BLaER1 treated with 17β-estradiol and CSF1 and Interleukin-3, amounts not matched to agents 10 nM and 100 nM (cell line): ENCODE measurements at regions not wholly inside any gene's neighbourhood (a gene's known extent, or its start where the extent isn't known, plus 50 kb on each side); places are given as distances from the start of the nearest gene placed in this dataset.

Experiments used
- H3K27ac ChIP-seq, 11 experiments: shearing (Covaris generic); formaldehyde crosslinking; 2 replicates each; pipeline ENCODE4 v1.8.1; 2022
- H3K27me3 ChIP-seq, 11 experiments: shearing (Covaris generic); formaldehyde crosslinking; 2 replicates each; pipeline ENCODE4 v1.8.1; 2022
- H3K36me3 ChIP-seq, 11 experiments: shearing (Covaris generic); formaldehyde crosslinking; 2 replicates each; pipeline ENCODE4 v1.8.1; 2022
- H3K4me1 ChIP-seq, 10 experiments: shearing (Covaris generic); formaldehyde crosslinking; 2 replicates each; pipeline ENCODE4 v1.8.1; 2022
- H3K4me2 ChIP-seq, 11 experiments: shearing (Covaris generic); formaldehyde crosslinking; 2 replicates each; pipeline ENCODE4 v1.8.1; 2022
- H3K4me3 ChIP-seq, 10 experiments: shearing (Covaris generic); formaldehyde crosslinking; 2 replicates each; pipeline ENCODE4 v1.8.1; 2022
- H3K9ac ChIP-seq, 11 experiments: shearing (Covaris generic); formaldehyde crosslinking; 2 replicates each; pipeline ENCODE4 v1.8.1; 2022
- H3K9me3 ChIP-seq, 11 experiments: shearing (Covaris generic); formaldehyde crosslinking; replicated peaks in 1 of 11; 2 replicates each; pipeline ENCODE4 v1.8.1; 2022
- H4K20me1 ChIP-seq, 11 experiments: shearing (Covaris generic); formaldehyde crosslinking; 2 replicates each; pipeline ENCODE4 v1.8.1; 2022
- Cebpa-rat ChIP-seq, 11 experiments: shearing (Covaris generic); IDR thresholded peaks; 2 replicates each; pipeline ENCODE4 v1.8.1; 2022

DNA sequence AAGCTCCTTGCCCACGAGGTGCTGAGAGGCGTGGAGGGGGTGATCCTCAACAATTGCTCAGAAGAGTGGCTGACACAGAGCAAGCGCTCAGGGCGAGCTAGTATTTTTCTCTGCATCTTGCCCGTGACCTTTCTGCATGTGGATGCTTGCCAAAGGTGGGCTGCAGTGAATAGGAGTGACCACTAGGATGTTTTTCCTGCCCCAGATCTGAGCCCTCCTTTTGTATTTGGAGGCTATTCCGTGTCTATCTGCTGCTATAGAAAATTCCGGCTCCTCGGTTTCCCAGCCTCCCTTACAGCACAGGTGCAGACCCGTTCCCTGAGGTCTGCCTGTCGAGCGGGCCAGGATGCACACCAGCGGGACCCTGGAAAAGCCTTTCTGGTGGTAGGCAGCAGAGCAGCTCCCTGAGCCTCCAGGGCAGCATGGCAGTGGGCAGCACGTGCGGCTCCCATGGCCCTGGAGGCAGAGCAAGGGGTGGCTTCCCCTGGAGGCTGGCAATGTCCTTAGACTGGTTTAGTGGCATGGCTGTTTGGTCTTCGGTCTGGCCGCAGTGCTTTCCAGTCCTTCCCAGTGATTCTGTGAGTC is 145.1 kb upstream of the PCBD1 start:
- Histone ChIP-seq H3K9ac (no peak overlapping the region), H3K27me3 (no peaks in the 10 kb centered on the region)
- no peak for TF ChIP-seq Cebpa-rat (IDR thresholded peaks at IDR 0.05)

DNA sequence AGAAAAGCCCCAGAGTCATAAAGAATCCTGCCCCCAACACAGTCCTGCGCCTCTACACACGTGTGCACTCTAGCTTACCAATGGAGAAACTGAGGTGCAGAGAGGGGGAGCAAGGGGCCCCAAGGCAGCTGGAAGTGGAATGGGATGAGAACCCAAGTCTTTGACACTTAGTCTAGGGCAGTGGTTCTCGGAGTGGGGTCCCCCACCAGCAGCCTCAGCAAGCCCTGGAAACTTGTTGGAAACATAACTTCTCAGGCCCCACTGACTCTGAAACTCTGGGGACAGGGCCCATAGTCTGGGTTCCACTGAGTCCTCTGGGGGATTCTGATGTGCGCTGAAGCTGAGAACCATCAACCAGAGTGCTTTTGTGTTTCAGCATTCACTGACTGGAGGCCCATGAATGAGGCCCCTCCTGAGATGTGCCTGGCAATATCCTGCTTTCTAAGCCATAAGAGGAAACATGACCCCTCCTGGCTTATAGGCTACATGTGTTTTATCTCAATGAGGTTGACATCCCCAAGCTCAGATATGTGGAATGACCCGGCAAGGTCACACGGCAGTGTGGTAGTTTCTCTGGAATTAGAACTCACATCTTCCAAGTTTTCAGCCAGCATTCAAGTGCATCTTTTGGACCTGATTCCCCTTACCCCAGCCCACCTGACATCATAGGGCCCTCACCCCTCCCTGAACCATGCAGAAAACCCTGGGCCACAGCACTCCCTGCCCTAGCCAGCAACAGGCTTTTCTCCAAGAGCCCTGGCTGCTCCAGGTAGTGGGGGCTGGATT is 147.3 kb upstream of the PCBD1 start:
- Histone ChIP-seq H3K27me3 (no peaks in the 10 kb centered on the region), H3K4me2 (peak overlapping the region in 8 of 11 experiments; percentile 39 to 69 (median 59); a peak in 16 of 22 replicates), H3K4me1 (peaks cover 3 to 36% (median 29%) of the 10 kb centered on the region in 10 experiments), H4K20me1 (no peaks in the 10 kb centered on the region), H3K9ac (no peak overlapping the region), H3K36me3 (no peaks in the 10 kb centered on the region), H3K27ac (no peak overlapping the region), H3K4me3 (no peak overlapping the region), H3K9me3 (no peaks in the 10 kb centered on the region)
- TF ChIP-seq Cebpa-rat (IDR thresholded peaks at IDR 0.05) = no peak

More for the DNA sequence above, 145.1 kb upstream of the PCBD1 start:
- Histone ChIP-seq H3K4me3 (no peak overlapping the region), H3K9me3 (no peaks in the 10 kb centered on the region), H3K36me3 (no peaks in the 10 kb centered on the region), H3K27ac (no peak overlapping the region), H4K20me1 (no peaks in the 10 kb centered on the region), H3K4me1 (peaks cover 0 to 25% (median 19%) of the 10 kb centered on the region in 10 experiments; a peak in 14 of 20 replicates), H3K4me2 (no peak overlapping the region)

DNA sequence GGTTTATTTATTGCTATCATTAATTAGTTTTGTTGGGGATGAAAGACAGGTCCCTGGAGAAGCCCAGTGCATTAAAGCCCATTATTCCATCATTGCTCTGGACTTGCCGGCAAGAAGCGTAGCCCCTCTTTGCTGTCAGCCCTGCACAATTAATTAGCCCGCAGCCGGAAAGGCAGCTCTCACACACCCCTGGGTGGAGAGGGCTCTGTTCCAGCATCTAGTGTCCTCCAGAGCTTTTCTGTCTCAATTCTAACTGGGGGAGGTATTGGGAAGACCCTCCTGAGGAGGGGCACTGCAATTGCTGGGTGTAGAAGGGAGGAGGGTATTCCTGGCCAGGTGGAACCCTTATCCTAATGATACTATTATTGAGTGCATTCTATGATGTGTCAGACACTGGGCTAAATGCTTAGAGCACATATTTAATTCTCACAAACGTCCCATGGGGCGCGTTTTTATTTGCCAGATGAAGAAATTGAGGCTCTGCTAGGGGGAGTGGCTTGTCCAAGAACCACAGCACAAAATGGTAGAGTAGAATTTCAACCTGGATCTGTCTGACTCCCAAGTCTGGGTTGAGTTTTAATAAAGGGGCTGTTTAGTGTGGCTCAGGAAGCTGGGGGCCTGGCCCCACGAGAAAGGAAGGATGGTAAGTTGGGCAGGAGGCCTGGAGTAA is 148.1 kb upstream of the PCBD1 start:
- H3K27ac ChIP-seq = no peak overlapping the region
- H3K4me3 ChIP-seq = no peak overlapping the region
- TF ChIP-seq Cebpa-rat (IDR thresholded peaks at IDR 0.05) = no peak
- H4K20me1 ChIP-seq = peaks cover 0 to 6% (median 0%) of the 10 kb centered on the region in 11 experiments; a peak in 2 of 22 replicates
- H3K9me3 ChIP-seq = no peaks in the 10 kb centered on the region
- no peaks in the 10 kb centered on the region for H3K27me3 ChIP-seq
- H3K36me3 ChIP-seq = no peaks in the 10 kb centered on the region
- no peak overlapping the region for H3K9ac ChIP-seq
- H3K4me2 ChIP-seq = peak overlapping the region in 8 of 11 experiments; percentile 39 to 69 (median 59); a peak in 16 of 22 replicates
- peaks cover 10 to 43% (median 34%) of the 10 kb centered on the region in 10 experiments for H3K4me1 ChIP-seq

DNA sequence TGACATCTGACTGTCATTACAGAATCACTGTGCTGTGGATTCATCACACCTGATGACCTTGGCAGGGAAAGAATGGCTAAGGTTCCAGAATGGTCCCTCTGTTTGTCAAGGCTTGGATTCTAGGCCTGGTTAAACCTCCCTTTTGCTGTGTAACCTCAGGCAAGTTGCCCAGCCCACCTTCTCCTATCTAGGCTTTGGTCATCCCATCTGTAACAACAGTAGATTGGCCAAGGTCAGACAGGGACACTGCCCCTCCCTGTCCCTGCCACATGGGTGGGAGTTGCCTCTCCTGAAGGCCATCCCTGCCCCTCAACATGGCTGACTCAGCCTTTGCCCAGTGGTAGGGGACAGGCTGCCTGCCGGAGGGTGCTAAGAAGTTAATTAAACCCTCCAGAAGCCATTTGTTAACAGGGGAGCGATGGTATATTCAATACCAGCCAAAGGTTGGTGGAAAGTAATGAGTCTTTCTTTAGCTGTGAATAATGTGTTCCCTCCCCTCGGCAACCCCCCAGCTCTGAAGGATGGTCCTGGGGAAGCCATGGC is 149.8 kb upstream of the PCBD1 start:
- H4K20me1 ChIP-seq = peaks cover 0 to 12% (median 0%) of the 10 kb centered on the region in 11 experiments; a peak in 2 of 22 replicates
- no peaks in the 10 kb centered on the region for H3K9me3 ChIP-seq
- no peak overlapping the region for H3K27ac ChIP-seq
- no peaks in the 10 kb centered on the region for H3K27me3 ChIP-seq
- no peak for TF ChIP-seq Cebpa-rat (IDR thresholded peaks at IDR 0.05)
- no peaks in the 10 kb centered on the region for H3K36me3 ChIP-seq
- H3K4me3 ChIP-seq = no peak overlapping the region
- H3K4me2 ChIP-seq = no peak overlapping the region
- peaks cover 18 to 50% (median 44%) of the 10 kb centered on the region in 10 experiments for H3K4me1 ChIP-seq
- H3K9ac ChIP-seq = no peak overlapping the region

DNA sequence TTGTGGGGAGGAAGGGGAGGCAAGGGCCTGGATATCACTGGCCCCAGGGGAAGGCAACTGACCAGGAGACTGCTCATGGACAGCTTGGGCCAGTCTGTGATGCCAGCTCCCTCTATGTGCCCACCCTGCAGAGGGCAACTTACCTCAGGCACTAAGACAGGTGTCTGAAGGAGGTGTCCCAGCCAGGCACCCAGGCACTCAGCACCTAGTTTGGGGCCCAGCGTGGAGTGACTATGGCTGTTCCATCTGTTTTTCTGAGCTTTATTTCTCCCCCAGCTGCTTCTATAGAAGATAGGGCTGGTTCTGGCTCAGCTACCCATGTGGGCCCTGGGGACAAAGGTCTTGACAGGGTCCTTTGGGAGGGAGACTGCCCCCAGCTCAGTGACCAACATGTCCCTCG is 150.6 kb upstream of the PCBD1 start:
- Histone ChIP-seq H3K36me3 (no peaks in the 10 kb centered on the region), H4K20me1 (peaks cover 0 to 12% (median 0%) of the 10 kb centered on the region in 11 experiments; a peak in 2 of 22 replicates), H3K4me3 (no peak overlapping the region), H3K9me3 (no peaks in the 10 kb centered on the region), H3K4me2 (no peak overlapping the region), H3K4me1 (peaks cover 18 to 50% (median 44%) of the 10 kb centered on the region in 10 experiments), H3K27ac (no peak overlapping the region), H3K9ac (no peak overlapping the region), H3K27me3 (no peaks in the 10 kb centered on the region)
- no peak for TF ChIP-seq Cebpa-rat (IDR thresholded peaks at IDR 0.05)

DNA sequence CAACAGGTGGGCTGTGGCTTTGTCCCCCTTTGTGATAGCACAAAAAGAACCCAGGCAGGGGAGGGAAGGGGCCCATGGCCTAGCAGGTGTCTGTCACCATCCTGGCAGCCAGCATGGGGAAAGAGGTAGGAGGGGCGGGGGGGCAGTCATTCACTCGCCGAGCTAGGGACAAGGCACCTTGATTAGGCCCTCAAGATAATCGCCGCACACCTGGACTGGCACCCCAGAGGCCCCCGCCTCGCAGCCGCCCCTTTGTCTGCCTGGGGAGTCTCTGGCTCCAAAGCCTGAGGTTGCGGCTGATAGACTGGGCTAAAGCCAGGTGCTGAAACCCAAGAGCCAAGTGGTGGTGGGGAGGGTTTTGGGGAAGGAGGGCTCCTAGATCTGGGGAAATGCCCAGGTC is 151.2 kb upstream of the PCBD1 start:
- Histone ChIP-seq H3K4me1 (peaks cover 19 to 50% (median 44%) of the 10 kb centered on the region in 10 experiments), H3K27me3 (no peaks in the 10 kb centered on the region), H3K4me3 (no peak overlapping the region), H3K9ac (no peak overlapping the region), H3K9me3 (no peaks in the 10 kb centered on the region), H3K27ac (no peak overlapping the region), H3K4me2 (peak overlapping the region in 2 of 11 experiments; percentile 53 to 82; a peak in 3 of 22 replicates), H4K20me1 (peaks cover 0 to 12% (median 0%) of the 10 kb centered on the region in 11 experiments; a peak in 2 of 22 replicates), H3K36me3 (no peaks in the 10 kb centered on the region)
- no peak for TF ChIP-seq Cebpa-rat (IDR thresholded peaks at IDR 0.05)

DNA sequence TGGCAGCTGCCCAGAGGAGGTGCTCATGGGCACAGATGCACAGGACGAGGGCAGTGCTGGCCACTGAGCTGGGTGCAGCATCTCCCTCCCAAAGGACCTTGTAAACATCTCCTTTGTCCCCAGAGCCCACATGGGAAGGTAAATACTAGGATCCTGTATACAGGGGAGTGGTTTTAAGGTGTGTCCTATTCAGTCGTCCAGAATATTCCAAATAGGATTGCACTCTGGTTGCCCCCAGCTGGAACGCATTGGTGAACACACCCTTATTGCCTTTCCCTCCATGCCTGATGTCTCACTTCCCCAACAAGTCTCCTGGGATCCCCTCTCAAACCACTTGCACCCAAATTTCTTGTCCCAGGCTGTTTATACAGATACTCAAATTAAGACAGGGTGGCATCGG is 152.0 kb upstream of the PCBD1 start:
- Histone ChIP-seq H3K27me3 (no peaks in the 10 kb centered on the region), H3K9ac (no peak overlapping the region), H3K9me3 (no peaks in the 10 kb centered on the region), H3K4me3 (no peak overlapping the region), H3K36me3 (no peaks in the 10 kb centered on the region), H3K4me2 (peak overlapping the region in 9 of 11 experiments; percentile 53 to 82 (median 76); a peak in 18 of 22 replicates), H3K4me1 (peaks cover 27 to 53% (median 47%) of the 10 kb centered on the region in 10 experiments), H3K27ac (no peak overlapping the region), H4K20me1 (peaks cover 0 to 12% (median 0%) of the 10 kb centered on the region in 11 experiments; a peak in 2 of 22 replicates)
- TF ChIP-seq Cebpa-rat (IDR thresholded peaks at IDR 0.05) = no peak

DNA sequence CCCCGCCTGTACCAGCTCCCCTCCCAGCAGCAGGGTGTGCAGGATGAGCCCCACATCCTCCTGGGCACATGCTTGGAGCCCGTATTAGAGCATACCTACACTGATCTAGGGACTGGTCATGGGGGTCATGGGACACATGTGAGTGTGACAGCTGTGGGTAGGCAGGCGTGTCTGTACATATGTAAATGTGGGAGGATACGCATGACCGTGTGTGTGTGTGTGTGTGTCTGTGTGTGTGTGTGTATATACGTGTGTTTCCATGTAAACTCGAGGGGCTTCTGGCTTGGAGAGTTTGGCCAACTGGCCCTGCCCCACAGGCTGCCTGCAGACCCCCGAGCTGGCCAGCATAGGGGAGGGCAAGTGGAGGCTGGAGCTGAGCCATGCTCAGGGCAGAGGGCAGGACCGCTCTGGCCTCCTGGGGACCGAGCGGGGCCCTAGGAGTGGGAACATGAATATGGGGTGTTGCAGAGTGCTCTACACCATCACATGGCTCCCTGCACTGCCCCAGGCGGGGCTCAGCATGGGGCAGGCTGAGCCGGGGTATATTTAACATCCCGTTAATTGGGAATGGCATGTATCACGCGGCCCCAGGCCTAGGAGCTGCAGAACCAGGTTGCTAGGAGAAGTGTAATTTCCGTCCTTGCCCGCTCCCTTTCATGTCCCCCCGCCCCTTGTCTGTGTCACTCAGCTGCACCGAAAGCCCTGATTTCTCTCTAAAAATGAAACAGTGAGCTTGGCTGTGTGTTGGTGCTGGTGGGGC is 152.7 kb upstream of the PCBD1 start:
- Histone ChIP-seq H3K27me3 (no peaks in the 10 kb centered on the region), H3K4me2 (peak overlapping the region; percentile 14 to 82 (median 72)), H3K9ac (peak overlapping the region in 2 of 11 experiments; percentile 17 to 20; a peak in 1 of 22 replicates), H3K9me3 (no peaks in the 10 kb centered on the region), H3K27ac (no peak overlapping the region), H3K4me3 (no peak overlapping the region), H3K36me3 (no peaks in the 10 kb centered on the region), H4K20me1 (peaks cover 0 to 17% (median 0%) of the 10 kb centered on the region in 11 experiments; a peak in 3 of 22 replicates), H3K4me1 (peaks cover 34 to 53% (median 47%) of the 10 kb centered on the region in 10 experiments)
- TF ChIP-seq Cebpa-rat (IDR thresholded peaks at IDR 0.05) = no peak
